ENCODE measurements at regions not wholly inside any gene's neighbourhood (a gene's known extent, or its start where the extent isn't known, plus 50 kb on each side); places are given as distances from the start of the nearest gene placed in this dataset.

GRCh38 chr17:71224824-71225575, 895.8 kb upstream of the SOX9 start:
- no peak for TF ChIP-seq POLR2A (IDR thresholded peaks at IDR 0.05)
- TF ChIP-seq CTCF (IDR thresholded peaks at IDR 0.05): no peak
- no peak for TF ChIP-seq POLR2AphosphoS5 (IDR thresholded peaks at IDR 0.05)
